HG03439 (cell line): ENCODE measurements at regions not wholly inside any gene's neighbourhood (a gene's known extent, or its start where the extent isn't known, plus 50 kb on each side); places are given as distances from the start of the nearest gene placed in this dataset.

Experiments used
- ATAC-seq: cut with Tn5 transposase; IDR thresholded peaks from one replicate; pipeline ENCODE4 v1.9.1; 2021; ENCODE audit warnings: mild to moderate bottlenecking, moderate library complexity; ENCODE audit not compliant: unreplicated experiment

- ATAC-seq, result no peak
Observed at GRCh38 chr16:79337906-79338305, 262.6 kb downstream of the MAF start.

GRCh38 chr16:79336437-79337229 lies 263.9 kb downstream of the MAF start:
- ATAC-seq, result no peak

- no peak for ATAC-seq
Observed at GRCh38 chr16:79334127-79334526, 266.4 kb downstream of the MAF start.

- ATAC-seq, result no peak
Observed at GRCh38 chr16:79331066-79331465, 269.5 kb downstream of the MAF start.

- ATAC-seq, result no peak
Observed at GRCh38 chr16:79329967-79330366, 270.6 kb downstream of the MAF start.

GRCh38 chr16:79329166-79329521 lies 271.4 kb downstream of the MAF start:
- ATAC-seq, result no peak

- no peak for ATAC-seq
Observed at GRCh38 chr16:79328402-79329165, 272.0 kb downstream of the MAF start.

GRCh38 chr16:79327836-79328235 lies 272.7 kb downstream of the MAF start:
- ATAC-seq, result no peak

GRCh38 chr16:79326549-79326948 lies 274.0 kb downstream of the MAF start:
- no peak for ATAC-seq

GRCh38 chr16:79325226-79325945 lies 275.2 kb downstream of the MAF start:
- ATAC-seq, result no peak

GRCh38 chr16:79320956-79321355 lies 279.6 kb downstream of the MAF start:
- ATAC-seq, result no peak

- no peak for ATAC-seq
Observed at GRCh38 chr16:79318143-79318899, 282.2 kb downstream of the MAF start.

- ATAC-seq, result no peak
Observed at GRCh38 chr16:79317521-79317920, 283.0 kb downstream of the MAF start.

GRCh38 chr16:79317026-79317425 lies 283.5 kb downstream of the MAF start:
- ATAC-seq, result no peak

- peak; percentile 92 for ATAC-seq
Observed at GRCh38 chr16:79316004-79316458, 284.5 kb downstream of the MAF start.

- no peak for ATAC-seq
Observed at GRCh38 chr16:79312502-79312901, 288.0 kb downstream of the MAF start.

GRCh38 chr16:79310710-79311109 lies 289.8 kb downstream of the MAF start:
- no peak for ATAC-seq

- no peak for ATAC-seq
Observed at GRCh38 chr16:79309606-79310005, 290.9 kb downstream of the MAF start.

- ATAC-seq, result no peak
Observed at GRCh38 chr16:79307214-79307613, 293.3 kb downstream of the MAF start.

GRCh38 chr16:79305074-79305473 lies 295.5 kb downstream of the MAF start:
- ATAC-seq, result no peak

- no peak for ATAC-seq
Observed at GRCh38 chr16:79303959-79304387, 296.6 kb downstream of the MAF start.
